Progenitor cell of endocrine pancreas (in vitro differentiated cells): ENCODE measurements at regions not wholly inside any gene's neighbourhood (a gene's known extent, or its start where the extent isn't known, plus 50 kb on each side); places are given as distances from the start of the nearest gene placed in this dataset.

Experiments
- DNase-seq: peaks from one replicate; pipeline ENCODE4 v3.0.0; 2021; ENCODE audit warnings: low spot score; ENCODE audit not compliant: unreplicated experiment
- H3K27ac Mint-ChIP-seq: 2 replicates; pipeline ENCODE4 v1.8.0; 2021; ENCODE audit warnings: mild to moderate bottlenecking, moderate library complexity, mixed read lengths
- H3K27me3 Mint-ChIP-seq: 2 replicates; pipeline ENCODE4 v1.8.0; 2021; ENCODE audit warnings: mixed read lengths
- H3K36me3 Mint-ChIP-seq: 2 replicates; pipeline ENCODE4 v1.8.0; 2022; ENCODE audit warnings: mixed read lengths; ENCODE audit not compliant: insufficient read depth
- H3K4me1 Mint-ChIP-seq: 2 replicates; pipeline ENCODE4 v1.8.0; 2021; ENCODE audit warnings: low read depth, mixed read lengths
- H3K4me3 Mint-ChIP-seq: 2 replicates; pipeline ENCODE4 v1.8.0; 2021; ENCODE audit warnings: low read depth, mild to moderate bottlenecking, moderate library complexity, mixed read lengths
- H3K9me3 Mint-ChIP-seq: 2 replicates; pipeline ENCODE4 v1.8.0; 2021; ENCODE audit warnings: low read depth, mixed read lengths
- CTCF ChIP-seq: fragments of 200-600 bp; sonication (generic); IDR thresholded peaks from one replicate; pipeline ENCODE4 v1.5.0; 2021; ENCODE audit warnings: antibody characterized with exemption, mild to moderate bottlenecking; ENCODE audit not compliant: unreplicated experiment

- Mint-ChIP-seq H3K4me3 (no peak overlapping the region), H3K27ac (no peak overlapping the region), H3K9me3 (peaks cover 6% of the 10 kb centered on the region), H3K27me3 (peaks cover 25% of the 10 kb centered on the region), H3K4me1 (no peaks in the 10 kb centered on the region), H3K36me3 (peaks cover 1% of the 10 kb centered on the region)
- DNase-seq, result no peak
- TF ChIP-seq CTCF, result no peak
Observed at GRCh38 chr11:112863305-112863704, 97.9 kb upstream of the NCAM1 start.

- no peak overlapping the region for H3K27ac Mint-ChIP-seq
- H3K4me3 Mint-ChIP-seq, result no peak overlapping the region
- H3K36me3 Mint-ChIP-seq, result peaks cover 1% of the 10 kb centered on the region
- H3K9me3 Mint-ChIP-seq, result peaks cover 6% of the 10 kb centered on the region
- peaks cover 24% of the 10 kb centered on the region for H3K27me3 Mint-ChIP-seq
- DNase-seq, result no peak
- no peak for TF ChIP-seq CTCF
- H3K4me1 Mint-ChIP-seq, result no peaks in the 10 kb centered on the region
Observed at GRCh38 chr11:112864672-112865071, 96.5 kb upstream of the NCAM1 start.

GRCh38 chr11:112871909-112872500, 89.2 kb upstream of the NCAM1 start:
- H3K9me3 Mint-ChIP-seq, result no peaks in the 10 kb centered on the region
- no peaks in the 10 kb centered on the region for H3K4me1 Mint-ChIP-seq
- H3K36me3 Mint-ChIP-seq, result no peaks in the 10 kb centered on the region
- TF ChIP-seq CTCF, result no peak
- H3K27ac Mint-ChIP-seq, result no peak overlapping the region
- DNase-seq, result no peak
- H3K27me3 Mint-ChIP-seq, result peaks cover 32% of the 10 kb centered on the region
- H3K4me3 Mint-ChIP-seq, result no peak overlapping the region

- Mint-ChIP-seq H3K27ac (no peak overlapping the region), H3K4me3 (no peak overlapping the region)
- TF ChIP-seq CTCF, result no peak
Observed at GRCh38 chr11:112874980-112875379, 86.2 kb upstream of the NCAM1 start.

GRCh38 chr11:112877581-112877980, 83.6 kb upstream of the NCAM1 start:
- Mint-ChIP-seq H3K4me1 (peaks cover 8% of the 10 kb centered on the region), H3K4me3 (no peak overlapping the region), H3K27me3 (peaks cover 22% of the 10 kb centered on the region), H3K36me3 (no peaks in the 10 kb centered on the region), H3K9me3 (no peaks in the 10 kb centered on the region), H3K27ac (no peak overlapping the region)
- TF ChIP-seq CTCF, result no peak
- no peak for DNase-seq

More at GRCh38 chr11:112874980-112875379, 86.2 kb upstream of the NCAM1 start:
- Mint-ChIP-seq H3K9me3 (no peaks in the 10 kb centered on the region), H3K4me1 (no peaks in the 10 kb centered on the region), H3K27me3 (peaks cover 32% of the 10 kb centered on the region), H3K36me3 (no peaks in the 10 kb centered on the region)
- DNase-seq, result no peak
